HFF-Myc (cell line): ENCODE measurements at regions not wholly inside any gene's neighbourhood (a gene's known extent, or its start where the extent isn't known, plus 50 kb on each side); places are given as distances from the start of the nearest gene placed in this dataset.

Source experiments
- DNase-seq: peaks from one replicate; pipeline ENCODE4 v3.0.0-alpha.2; 2011; ENCODE audit warnings: low read depth; ENCODE audit errors: extremely low read depth
- H3K4me3 ChIP-seq: replicated peaks from 2 replicates; pipeline ENCODE4 v1.5.1; 2011; ENCODE audit warnings: low read depth, mild to moderate bottlenecking, control low read depth, low read length
- TF ChIP-seq, protein P1 (sequence below): IDR thresholded peaks from 2 replicates; pipeline ENCODE4 v1.5.1; 2012; ENCODE audit warnings: mild to moderate bottlenecking, low read depth, low read length, control low read depth; ENCODE audit errors: missing control alignments

DNA sequence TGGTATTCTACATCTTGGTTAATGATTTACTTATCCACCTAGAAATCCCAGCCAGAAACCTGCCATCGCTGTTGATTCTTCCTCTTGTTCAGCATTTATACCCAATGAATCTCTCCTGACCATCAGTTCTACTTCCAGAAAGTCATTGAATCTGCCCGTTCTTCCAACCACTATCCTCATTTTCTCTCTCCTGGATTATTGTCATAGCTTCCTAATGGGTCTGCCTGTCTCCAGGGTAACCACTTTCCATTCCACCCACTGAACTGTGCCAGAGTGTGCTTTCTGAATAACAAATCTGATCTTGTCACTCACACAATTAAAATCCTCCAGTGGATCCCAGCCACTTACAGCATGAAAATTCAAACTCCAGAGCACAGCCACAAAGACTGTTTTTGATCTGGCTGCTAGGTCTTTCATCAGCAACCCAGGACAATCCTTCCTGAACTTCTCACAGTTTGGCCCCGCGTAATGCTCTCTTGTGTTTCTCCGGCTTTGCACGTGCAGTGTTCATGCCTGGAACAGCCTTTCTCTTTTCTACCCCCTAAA, 330.6 kb downstream of the SPRY2 start:
- DNase-seq = no peak
- TF ChIP-seq, protein P1, sequence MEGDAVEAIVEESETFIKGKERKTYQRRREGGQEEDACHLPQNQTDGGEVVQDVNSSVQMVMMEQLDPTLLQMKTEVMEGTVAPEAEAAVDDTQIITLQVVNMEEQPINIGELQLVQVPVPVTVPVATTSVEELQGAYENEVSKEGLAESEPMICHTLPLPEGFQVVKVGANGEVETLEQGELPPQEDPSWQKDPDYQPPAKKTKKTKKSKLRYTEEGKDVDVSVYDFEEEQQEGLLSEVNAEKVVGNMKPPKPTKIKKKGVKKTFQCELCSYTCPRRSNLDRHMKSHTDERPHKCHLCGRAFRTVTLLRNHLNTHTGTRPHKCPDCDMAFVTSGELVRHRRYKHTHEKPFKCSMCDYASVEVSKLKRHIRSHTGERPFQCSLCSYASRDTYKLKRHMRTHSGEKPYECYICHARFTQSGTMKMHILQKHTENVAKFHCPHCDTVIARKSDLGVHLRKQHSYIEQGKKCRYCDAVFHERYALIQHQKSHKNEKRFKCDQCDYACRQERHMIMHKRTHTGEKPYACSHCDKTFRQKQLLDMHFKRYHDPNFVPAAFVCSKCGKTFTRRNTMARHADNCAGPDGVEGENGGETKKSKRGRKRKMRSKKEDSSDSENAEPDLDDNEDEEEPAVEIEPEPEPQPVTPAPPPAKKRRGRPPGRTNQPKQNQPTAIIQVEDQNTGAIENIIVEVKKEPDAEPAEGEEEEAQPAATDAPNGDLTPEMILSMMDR = no peak
- no peak overlapping the region for H3K4me3 ChIP-seq

DNA sequence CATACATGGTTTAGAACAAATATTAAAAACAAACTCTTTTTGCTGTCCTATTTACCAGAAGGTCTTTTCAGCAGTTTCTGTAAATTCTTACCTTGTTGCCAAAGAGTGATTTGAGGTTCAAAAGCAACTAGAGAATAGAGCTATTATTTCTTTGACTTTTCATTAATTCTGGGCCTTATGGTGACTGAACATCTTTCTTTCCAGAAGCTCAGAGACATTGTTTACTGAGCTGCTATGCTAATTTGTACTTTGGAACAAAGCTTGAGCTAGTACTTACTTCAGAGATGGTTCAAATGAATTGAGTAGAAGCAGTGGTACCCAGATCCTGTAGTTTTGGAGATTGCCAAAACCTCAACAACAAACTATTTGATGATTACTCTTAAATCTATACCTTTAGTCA, 331.2 kb downstream of the SPRY2 start:
- no peak overlapping the region for H3K4me3 ChIP-seq
- no peak for DNase-seq
- TF ChIP-seq, protein P1 = no peak

DNA sequence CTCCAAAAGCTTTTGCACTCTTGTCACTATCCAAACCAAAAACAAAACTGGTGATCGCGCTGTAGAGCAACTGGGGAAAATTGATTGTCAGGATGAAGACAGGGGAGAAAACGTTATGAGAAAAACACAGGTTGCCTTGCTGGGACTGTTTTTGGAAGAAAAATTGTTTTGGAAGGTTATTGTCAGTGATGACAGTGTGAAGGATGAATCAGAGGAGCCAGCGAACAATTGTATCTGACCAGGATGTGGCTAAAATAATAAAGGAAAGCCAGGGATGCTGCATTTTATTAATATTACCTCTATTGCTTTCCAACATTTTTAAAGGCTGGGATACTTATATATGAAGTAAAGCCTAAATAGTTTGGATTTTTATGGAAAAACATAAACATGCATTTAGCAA, 334.0 kb downstream of the SPRY2 start:
- TF ChIP-seq, protein P1 = no peak
- no peak for DNase-seq

DNA sequence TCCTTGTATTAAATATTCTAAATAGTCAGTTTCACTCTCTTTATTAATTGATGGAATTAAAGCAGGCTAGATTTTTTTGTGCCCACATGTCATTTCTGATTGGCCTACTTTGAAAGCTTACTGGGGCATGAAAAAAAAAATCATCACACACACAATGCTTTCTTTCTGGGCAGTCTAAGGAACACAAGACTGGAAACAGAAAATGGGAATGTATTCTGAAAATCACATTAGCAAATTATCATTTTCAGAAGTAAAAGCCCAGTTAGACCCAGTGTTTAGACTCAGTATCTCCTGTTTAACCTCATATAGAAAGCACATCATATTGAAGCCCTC, 339.4 kb downstream of the SPRY2 start:
- H3K4me3 ChIP-seq = no peak overlapping the region
- DNase-seq = no peak

More for the DNA sequence above, 334.0 kb downstream of the SPRY2 start:
- no peak overlapping the region for H3K4me3 ChIP-seq

DNA sequence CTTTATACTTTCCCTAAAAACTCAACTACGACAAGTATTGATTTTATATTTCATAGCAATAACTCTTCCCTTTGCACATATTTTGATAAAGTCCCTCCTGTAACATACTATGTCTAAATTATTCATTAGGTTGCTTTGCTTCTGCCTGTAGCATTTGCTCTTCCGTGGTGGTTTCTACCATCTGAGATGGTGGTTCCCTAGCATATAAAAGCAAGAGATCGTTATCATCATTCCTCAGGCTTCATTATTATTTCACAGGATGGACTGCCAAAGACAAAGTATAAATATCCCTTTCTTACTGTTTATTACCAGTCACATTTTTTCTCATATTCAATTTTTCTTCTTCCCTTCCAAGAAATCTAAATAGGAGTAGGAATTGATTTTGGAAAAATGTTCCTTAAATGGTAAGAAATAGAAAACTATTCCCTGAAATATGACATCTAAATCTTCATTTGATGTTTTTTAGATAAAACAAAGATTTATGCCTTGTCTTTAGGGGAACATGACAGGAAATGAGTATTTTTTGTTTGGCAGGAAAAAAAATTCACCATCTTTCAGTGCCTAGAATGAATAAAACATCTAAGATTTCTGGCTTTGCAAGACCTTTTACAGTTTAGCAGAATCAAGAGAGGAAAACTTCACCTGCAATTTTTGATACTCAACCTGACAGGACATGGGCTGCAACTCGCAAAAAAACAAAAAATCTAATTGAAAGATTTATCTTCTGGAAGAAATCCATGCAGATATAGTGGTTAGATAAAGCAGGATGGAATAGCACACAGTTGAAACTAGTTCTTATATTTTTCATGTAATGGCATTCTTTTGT, 340.0 kb downstream of the SPRY2 start:
- no peak for DNase-seq
- TF ChIP-seq, protein P1 = no peak
- no peak overlapping the region for H3K4me3 ChIP-seq

More for the DNA sequence above, 339.4 kb downstream of the SPRY2 start:
- TF ChIP-seq, protein P1 = no peak

DNA sequence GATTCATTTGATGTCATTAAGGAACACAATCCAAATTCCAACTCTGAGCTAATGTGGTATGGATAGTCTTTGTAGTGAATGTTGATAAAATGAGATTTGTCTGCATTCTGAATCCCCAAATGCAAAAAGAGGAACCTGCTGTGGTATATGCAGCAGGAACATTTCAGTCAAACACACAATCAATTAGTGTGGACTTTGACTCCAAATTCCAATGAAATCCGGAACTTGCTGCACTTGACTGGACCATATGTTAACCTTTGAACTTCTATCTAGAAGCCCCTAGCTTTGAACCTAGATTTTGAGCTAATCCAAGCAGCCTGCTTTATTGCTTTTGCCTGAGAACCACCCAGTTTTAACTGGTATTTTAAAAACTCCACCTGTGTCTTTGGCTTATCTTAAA, 341.3 kb downstream of the SPRY2 start:
- no peak for DNase-seq
- TF ChIP-seq, protein P1 = no peak
- H3K4me3 ChIP-seq = no peak overlapping the region
